Esophagus muscularis mucosa (tissue), 4 donors: ENCODE measurements at regions not wholly inside any gene's neighbourhood (a gene's known extent, or its start where the extent isn't known, plus 50 kb on each side); places are given as distances from the start of the nearest gene placed in this dataset.

Source experiments
- DNase-seq: peaks from one replicate; pipeline ENCODE4 v3.0.0-alpha.2; 2017; ENCODE audit errors: extremely low spot score
- H3K27ac ChIP-seq, 4 donors: fragments of 200-600 bp; sonication (generic); replicated peaks in 1 of 4; 1 replicate in 3 of 4; 2 replicates in 1 of 4; pipeline ENCODE4 v1.5.1; 2016 to 2019; ENCODE audit warnings: mild to moderate bottlenecking in 1 of 4
- H3K27me3 ChIP-seq, 4 donors: fragments of 200-600 bp; sonication (generic); one replicate each; pipeline versions ENCODE4 v1.5.1 to v1.6.0; 2016 to 2019
- H3K36me3 ChIP-seq, 4 donors: fragments of 200-600 bp; sonication (generic); one replicate each; pipeline ENCODE4 v1.5.1; 2016 to 2019
- H3K4me1 ChIP-seq, 4 donors: fragments of 200-600 bp; sonication (generic); one replicate each; pipeline ENCODE4 v1.5.1; 2016 to 2019
- H3K4me3 ChIP-seq, 4 donors: fragments of 200-600 bp; sonication (generic); 1 replicate in 2 of 4; 2 replicates in 2 of 4; pipeline ENCODE4 v1.5.1; 2016 to 2019; ENCODE audit warnings: mild to moderate bottlenecking in 4 of 4, moderate library complexity in 1 of 4
- H3K9me3 ChIP-seq, 4 donors: fragments of 200-600 bp; sonication (generic); 1 replicate in 3 of 4; 2 replicates in 1 of 4; pipeline ENCODE4 v1.5.1; 2016 to 2019
- CTCF ChIP-seq, 3 experiments: fragments of 200-600 bp in 2 of 3; fragments of 450-650 bp in 1 of 3; sonication (generic) in 2 of 3; IDR thresholded peaks; one replicate each; pipeline ENCODE4 v1.5.1; 2017 to 2019; ENCODE audit warnings: antibody characterized with exemption in 3 of 3, mild to moderate bottlenecking in 2 of 3, moderate library complexity in 1 of 3
- EP300 ChIP-seq: sonication (generic); formaldehyde crosslinking; IDR thresholded peaks from one replicate; pipeline ENCODE4 v1.6.1; 2017; ENCODE audit warnings: antibody characterized with exemption
- POLR2A ChIP-seq: fragments of 450-650 bp; IDR thresholded peaks from one replicate; pipeline ENCODE4 v1.6.1; 2017; ENCODE audit warnings: antibody characterized with exemption, moderate library complexity, mild to moderate bottlenecking, low read depth
- POLR2AphosphoS5 ChIP-seq, 2 donors: sonication (generic); formaldehyde crosslinking; IDR thresholded peaks; one replicate each; pipeline ENCODE4 v1.6.1; 2017; ENCODE audit warnings: antibody characterized with exemption in 2 of 2
- WGBS: methylation state at CpG from one replicate; pipeline ENCODE4 v1.1.5; 2018; 5-methylcytosine and 5-hydroxymethylcytosine counted together
- intact Hi-C: fragments of 100-400 bp; cut with DNase I; formaldehyde crosslinking; loops from one replicate; pipeline ENCODE4 v1.15.1; 2023

GRCh38 chr11:95556342-95557163, 233.0 kb downstream of the FAM76B start:
- Histone ChIP-seq H3K4me3 (no peak overlapping the region), H3K27me3 (no peaks in the 10 kb centered on the region), H3K36me3 (no peaks in the 10 kb centered on the region), H3K9me3 (no peaks in the 10 kb centered on the region), H3K4me1 (peaks cover 0 to 17% (median 15%) of the 10 kb centered on the region in 4 donors), H3K27ac (no peak overlapping the region)
- no peak for DNase-seq
- intact Hi-C loops, result no loop called here
- WGBS, result 69% methylated on average over 5 of the region's 5 CpGs
- no peak for TF ChIP-seq POLR2A
- no peak for TF ChIP-seq CTCF (IDR thresholded peaks at IDR 0.05)
- no peak for TF ChIP-seq POLR2AphosphoS5 (IDR thresholded peaks at IDR 0.05)
- TF ChIP-seq EP300, result no peak

GRCh38 chr11:95556011-95556341, 233.6 kb downstream of the FAM76B start:
- H3K9me3 ChIP-seq, result no peaks in the 10 kb centered on the region
- no peaks in the 10 kb centered on the region for H3K36me3 ChIP-seq
- DNase-seq, result no peak
- TF ChIP-seq EP300 (no peak), POLR2A (no peak), POLR2AphosphoS5 (IDR thresholded peaks at IDR 0.05) (no peak), CTCF (IDR thresholded peaks at IDR 0.05) (no peak)
- H3K27me3 ChIP-seq, result no peaks in the 10 kb centered on the region
- peaks cover 0 to 17% (median 15%) of the 10 kb centered on the region in 4 donors for H3K4me1 ChIP-seq
- H3K27ac ChIP-seq, result no peak overlapping the region
- H3K4me3 ChIP-seq, result no peak overlapping the region
- intact Hi-C loops, result no loop called here

- intact Hi-C loops, result no loop called here
- H3K27ac ChIP-seq, result no peak overlapping the region
- WGBS, result 91% methylated on average over 4 of the region's 4 CpGs
- no peak for DNase-seq
- no peaks in the 10 kb centered on the region for H3K9me3 ChIP-seq
- no peaks in the 10 kb centered on the region for H3K27me3 ChIP-seq
- H3K36me3 ChIP-seq, result no peaks in the 10 kb centered on the region
- no peak overlapping the region for H3K4me3 ChIP-seq
- H3K4me1 ChIP-seq, result peaks cover 0 to 7% (median 5%) of the 10 kb centered on the region in 4 donors
- TF ChIP-seq CTCF (IDR thresholded peaks at IDR 0.05) (no peak), POLR2AphosphoS5 (IDR thresholded peaks at IDR 0.05) (no peak), POLR2A (no peak), EP300 (no peak)
Observed at GRCh38 chr11:95554911-95555310, 234.7 kb downstream of the FAM76B start.

- intact Hi-C loops, result no loop called here
- H3K4me3 ChIP-seq, result no peak overlapping the region
- no peaks in the 10 kb centered on the region for H3K9me3 ChIP-seq
- 98% methylated on average over 2 of the region's 2 CpGs for WGBS
- H3K27me3 ChIP-seq, result no peaks in the 10 kb centered on the region
- peaks cover 0 to 6% (median 0%) of the 10 kb centered on the region in 4 donors for H3K4me1 ChIP-seq
- no peaks in the 10 kb centered on the region for H3K36me3 ChIP-seq
- DNase-seq, result no peak
- no peak for TF ChIP-seq POLR2A
- no peak for TF ChIP-seq POLR2AphosphoS5 (IDR thresholded peaks at IDR 0.05)
- TF ChIP-seq EP300, result no peak
- TF ChIP-seq CTCF (IDR thresholded peaks at IDR 0.05), result no peak
- no peak overlapping the region for H3K27ac ChIP-seq
Observed at GRCh38 chr11:95549301-95549700, 240.3 kb downstream of the FAM76B start.

- intact Hi-C loops, result no loop called here
- Histone ChIP-seq H3K4me1 (peaks cover 0 to 6% (median 0%) of the 10 kb centered on the region in 4 donors), H3K9me3 (no peaks in the 10 kb centered on the region), H3K4me3 (no peak overlapping the region), H3K36me3 (no peaks in the 10 kb centered on the region), H3K27ac (no peak overlapping the region), H3K27me3 (no peaks in the 10 kb centered on the region)
- DNase-seq, result no peak
- TF ChIP-seq EP300, result no peak
Observed at GRCh38 chr11:95548416-95548815, 241.2 kb downstream of the FAM76B start.
